ENCODE measurements at regions not wholly inside any gene's neighbourhood (a gene's known extent, or its start where the extent isn't known, plus 50 kb on each side); places are given as distances from the start of the nearest gene placed in this dataset.
A peak's percentile ranks its signal among the peaks of the same experiment; 100 is the strongest.
"Not testable (repeated sequence)": the region's sequence is repeated elsewhere in the genome, so short reads cannot be mapped to it uniquely, and the experiment has no call there.

DNA sequence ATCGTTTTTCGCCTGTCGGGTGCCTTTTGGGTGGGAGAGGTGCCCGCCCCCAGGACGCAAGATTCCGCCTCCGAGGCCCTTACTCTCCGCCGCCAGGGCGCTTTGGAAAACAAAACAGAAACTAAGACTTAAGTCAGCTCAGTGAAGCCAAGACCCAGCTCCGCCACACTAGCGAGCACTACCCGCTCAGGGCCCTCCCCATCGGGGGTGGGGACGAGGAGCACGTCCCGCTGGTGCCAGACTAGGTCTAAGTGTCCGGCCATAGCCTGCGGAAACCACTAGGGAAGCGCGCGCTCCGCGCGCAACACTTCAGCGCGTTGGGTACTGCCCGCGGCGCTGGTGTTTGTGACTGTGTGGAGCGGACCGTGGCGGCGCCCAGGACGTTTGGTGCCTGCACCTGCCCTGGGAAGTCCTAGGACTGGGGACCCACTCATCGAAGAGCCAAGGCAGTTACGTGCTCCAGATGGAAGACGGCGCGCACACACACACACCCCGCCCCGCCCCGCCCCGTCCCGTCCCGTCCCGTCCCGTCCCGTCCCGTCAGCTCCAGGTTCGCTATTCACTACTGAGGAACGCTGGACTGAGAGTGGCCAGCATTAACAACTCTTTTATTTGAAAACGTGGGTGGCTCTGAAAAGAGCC lies 57.6 kb upstream of the BOLA1 start:
- DNase-seq = not testable (repeated sequence)

DNA sequence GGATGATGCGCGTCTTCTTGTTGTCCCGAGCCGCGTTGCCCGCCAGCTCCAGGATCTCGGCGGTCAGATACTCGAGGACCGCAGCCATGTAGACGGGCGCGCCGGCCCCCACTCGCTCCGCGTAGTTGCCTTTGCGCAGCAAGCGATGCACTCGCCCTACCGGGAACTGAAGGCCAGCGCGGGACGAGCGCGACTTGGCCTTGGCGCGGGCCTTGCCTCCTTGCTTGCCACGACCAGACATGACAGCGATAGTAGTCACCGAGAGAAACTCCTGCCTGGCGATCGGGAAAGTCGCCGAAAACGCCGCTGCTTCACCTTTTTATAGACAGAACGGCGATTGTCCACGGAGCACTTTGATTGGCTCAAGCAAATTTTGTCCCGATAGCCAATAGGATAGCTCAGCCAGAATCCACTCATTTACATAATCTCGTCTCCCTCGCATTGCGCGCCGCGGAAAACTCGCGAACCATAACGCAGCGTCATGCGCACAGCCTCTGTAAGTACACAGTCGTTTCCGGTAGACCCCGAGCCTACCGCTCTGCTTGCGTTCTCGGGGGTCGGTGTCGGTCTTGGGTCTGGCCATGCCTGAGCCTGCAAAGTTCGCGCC lies 56.8 kb upstream of the BOLA1 start:
- not testable (repeated sequence) for DNase-seq

DNA sequence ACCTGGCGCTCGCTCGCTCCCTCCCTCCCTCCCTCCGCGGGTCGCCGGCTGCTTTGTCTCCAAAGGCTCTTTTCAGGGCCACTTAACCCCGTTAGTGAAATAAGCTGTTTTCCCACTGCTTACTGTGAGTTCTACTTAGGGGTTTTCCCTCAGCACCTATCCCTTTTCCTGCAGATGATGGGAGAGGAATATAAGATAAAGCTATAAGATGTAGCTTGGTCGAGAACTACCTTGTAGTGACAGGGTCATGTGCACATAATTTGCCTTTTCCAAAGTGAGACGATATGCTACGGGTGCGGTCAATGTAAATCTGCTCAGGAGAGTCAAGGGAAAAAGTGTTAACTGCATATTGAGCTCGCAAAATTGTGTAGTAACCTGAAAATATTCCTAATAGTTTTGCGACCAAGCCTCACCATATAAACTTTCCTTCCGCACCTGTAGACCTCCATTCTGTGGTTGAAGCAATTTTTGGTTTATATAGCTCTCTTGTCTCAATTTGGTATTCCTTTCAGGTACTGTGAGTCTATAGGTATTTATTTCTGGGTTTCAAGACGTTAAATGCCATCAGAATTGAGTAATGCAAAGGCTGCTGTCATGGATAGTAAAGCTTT lies 55.8 kb upstream of the BOLA1 start:
- no peak for DNase-seq

DNA sequence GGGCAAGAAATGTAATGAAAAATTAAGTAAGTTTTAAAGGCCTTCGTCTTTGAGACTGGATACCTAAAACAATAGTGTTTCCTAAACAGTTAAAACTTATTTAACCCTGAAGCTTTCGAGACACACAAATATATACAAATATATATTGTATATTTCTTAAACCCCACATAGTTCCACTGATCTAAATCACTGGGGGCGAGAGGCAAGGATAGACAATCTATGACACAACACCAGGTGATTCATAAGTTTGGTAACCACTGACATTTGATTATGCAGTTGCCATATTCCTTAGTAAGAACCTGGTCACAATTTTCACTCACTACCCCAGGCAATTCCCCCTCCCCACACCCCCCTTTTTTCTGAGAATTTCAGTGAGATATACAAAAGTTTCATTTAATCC lies 55.3 kb upstream of the BOLA1 start:
- peak in 1 of 2 donors; percentile 22 for DNase-seq

DNA sequence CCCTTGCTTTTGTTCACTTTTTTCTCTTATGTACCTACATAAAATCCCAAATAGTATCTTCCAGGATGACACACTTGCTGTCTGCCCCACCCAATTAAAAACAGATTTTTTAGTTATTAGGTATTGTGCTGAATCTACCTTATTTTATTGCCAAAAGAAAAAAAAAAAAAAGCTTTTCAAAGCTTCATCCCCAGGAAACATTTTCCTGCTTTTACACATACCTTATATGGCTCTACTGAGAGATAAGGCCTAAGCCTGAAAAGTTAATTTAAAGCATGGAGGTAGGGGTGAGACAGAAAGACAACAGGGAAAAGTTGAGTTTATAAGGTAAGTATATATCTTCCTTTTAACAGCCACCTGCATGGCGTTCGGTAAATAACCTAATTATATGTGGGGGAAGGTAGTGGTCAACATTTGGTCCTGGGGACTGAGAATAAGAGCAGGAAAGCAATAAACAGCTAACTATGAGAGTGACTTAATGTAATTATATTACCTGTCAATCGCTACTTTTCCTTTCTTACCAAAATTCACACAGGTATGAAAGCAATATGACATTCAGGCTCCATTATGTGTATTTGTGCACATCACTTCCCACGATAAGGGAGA lies 54.6 kb upstream of the BOLA1 start:
- DNase-seq = no peak

DNA sequence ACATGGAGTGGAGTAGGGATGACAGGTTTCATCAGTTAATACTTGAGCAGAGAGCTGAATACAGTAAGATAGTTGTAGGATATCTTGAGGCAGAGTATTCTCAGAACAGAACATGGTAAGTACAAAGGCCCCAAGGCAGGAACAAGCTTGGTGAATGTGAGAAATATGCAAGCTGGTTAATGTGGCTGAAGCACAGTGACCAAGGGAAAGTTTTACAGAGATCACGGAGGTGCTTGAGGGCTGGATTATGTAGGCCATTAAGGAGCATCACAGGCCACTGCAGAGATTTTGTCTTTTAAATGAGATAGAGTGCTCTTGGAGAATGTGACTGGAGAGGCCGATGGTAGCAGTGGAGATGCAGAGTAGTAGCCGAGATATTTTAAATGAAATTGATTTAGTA lies 54.0 kb upstream of the BOLA1 start:
- DNase-seq = peak in 1 of 2 donors; percentile 13

DNA sequence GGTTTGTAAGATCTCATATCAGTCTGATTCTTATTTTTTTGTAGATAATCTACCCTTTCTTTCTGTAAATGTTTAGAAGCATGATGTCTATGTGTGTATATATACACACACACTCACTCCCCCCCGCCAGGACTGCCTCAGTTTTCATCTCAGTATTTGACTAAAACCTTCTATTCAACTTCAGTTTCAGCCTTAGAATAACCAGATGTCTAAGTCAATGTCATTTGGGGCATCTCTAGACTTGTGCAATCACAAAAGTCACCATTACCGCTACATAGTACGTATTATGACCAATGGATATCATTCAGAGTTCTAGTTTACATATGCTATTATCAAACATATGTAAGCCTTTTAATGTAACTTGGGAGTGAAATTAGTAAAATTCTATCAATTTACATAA lies 53.3 kb upstream of the BOLA1 start:
- peak in 1 of 2 donors; percentile 17 for DNase-seq

DNA sequence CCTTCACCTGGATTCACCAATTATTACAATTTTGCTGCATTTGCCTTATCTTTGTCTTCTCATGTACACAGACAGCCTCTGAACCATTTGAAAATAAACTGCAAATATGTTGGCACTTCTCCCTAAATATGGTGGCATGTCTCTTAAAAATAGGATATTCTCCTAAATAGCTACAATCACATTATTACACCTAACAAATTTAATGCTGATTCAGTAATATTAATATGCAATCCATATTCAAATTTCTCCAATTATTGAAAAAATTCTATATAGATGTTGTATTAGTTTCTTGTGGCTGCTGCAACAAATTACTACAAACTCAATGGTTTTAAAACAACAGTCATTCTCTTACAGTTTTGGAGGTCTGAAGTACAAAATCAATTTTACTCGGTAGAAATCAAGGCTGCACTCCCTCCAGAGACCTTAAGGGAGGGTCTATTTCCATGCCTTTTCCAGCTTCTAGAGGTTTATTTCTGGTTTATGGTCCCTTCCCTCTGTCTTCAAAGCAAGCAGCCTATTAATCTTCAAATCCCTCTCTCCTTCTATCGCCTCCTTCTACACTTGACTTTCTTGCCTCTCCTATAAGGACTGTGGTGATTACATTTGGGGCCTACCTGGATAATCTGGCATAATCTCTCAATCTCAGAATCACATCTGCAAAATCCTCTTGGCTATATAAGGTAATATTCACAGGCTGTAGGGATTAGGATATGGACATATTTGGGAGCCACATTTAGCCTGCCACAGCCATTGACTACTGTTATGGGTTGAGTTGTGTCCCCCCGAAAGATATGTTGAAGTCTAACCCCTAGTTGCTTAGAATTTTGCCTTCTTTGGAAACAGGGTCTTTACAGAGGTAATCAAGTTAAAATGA lies 52.5 kb upstream of the BOLA1 start:
- DNase-seq = no peak

DNA sequence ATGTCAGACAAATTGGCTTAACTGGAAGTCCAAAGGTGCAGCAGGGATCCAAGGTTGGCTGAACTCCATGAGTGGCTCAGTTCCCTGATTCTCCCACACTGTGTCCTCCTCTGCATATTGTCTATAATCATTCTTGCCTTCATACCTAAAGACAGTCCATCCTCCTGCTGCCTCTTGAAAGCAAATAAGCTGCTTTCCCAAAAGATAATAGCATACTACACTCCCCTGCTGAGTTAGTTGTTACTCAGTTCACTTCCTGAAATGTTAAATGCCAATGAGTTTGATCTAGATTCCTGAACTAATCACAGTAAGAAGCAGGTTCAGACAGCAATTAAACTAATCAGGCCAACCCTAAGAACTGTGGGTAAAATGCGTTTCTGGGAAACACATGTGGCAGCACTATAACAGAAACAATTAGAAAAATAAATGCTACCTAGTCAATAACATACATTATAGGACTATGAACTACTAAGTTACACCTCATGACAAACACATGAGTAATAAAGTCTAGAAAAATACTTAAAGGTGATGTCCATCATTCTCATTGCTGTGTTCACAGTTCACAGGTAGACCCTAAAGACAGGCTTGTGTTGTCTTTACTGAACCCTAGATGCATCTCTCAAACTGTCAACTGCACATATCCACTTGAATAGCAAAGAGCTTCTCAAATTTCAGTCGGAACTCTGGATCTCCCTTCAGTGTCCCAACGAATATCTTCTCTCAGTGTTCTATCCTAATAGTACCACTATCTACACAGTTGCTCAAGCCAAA lies 50.8 kb upstream of the BOLA1 start:
- DNase-seq = peak in 1 of 2 donors; percentile 14

DNA sequence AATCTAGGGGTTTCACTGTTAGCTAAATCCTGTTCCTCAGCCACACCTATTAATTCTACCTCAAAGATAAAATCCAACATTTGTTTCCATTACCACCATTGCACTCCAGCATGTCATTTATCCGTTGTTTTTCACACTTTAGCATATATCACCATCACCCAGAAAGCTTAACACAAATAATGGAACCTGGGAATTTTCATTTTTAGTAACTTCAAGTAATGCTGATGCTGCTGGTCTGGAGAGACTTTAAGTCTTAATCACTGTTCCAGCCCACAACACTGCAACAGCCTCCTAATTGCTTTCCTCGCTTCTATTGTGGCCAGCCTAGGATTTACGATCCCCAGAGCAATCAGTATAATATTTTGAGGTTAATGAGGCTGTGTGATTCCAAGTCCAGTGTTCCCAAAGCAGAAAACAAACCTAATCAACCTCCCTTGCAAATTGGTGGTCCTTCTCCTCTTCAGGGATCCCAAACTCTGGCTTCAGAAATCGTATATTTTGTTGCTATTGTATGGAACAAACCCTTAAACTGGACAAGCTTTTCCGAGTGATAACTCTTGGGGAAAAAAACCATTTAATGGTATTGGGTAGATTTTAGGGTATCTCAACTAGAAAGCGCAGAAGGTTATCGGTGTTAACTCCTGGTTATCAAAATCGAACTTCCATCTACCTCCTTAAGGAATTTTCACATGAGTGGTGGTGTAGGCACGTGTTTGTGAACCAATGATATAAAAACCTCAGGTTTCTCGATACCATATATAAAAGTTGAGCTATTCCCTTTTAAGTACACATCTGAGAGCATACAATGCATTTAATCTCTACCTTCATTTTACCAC lies 50.0 kb upstream of the BOLA1 start:
- no peak for DNase-seq

Measured in stimulated activated CD4-positive, alpha-beta T cell treated with anti-CD3 and anti-CD28 coated beads, Interleukin-2, amount 100 ng/mL, for 24 hours (primary cell).